Effector CD4-positive, alpha-beta T cell (primary cell): ENCODE measurements at regions not wholly inside any gene's neighbourhood (a gene's known extent, or its start where the extent isn't known, plus 50 kb on each side); places are given as distances from the start of the nearest gene placed in this dataset.

Experiments
- DNase-seq: peaks from one replicate; pipeline ENCODE4 v3.0.0-alpha.2; 2020

DNA sequence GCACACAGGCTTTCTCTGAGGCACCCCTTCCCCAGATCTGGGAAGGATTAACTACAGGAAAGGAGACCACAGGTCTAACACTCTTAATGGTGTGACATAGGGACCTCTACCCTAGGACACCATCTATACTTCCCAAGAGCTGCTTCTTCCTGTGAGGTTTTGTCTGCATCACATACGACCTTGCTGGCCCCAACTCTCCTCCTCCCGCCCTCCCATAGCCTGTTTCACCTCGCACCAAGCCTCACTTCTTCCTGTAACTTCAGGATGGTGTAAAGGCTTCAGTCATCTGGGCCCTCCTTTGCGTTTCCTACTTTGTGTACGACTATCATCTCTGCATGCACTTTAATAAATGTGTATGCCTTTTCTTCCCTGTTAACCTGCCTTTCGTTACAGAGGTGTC is 274.3 kb downstream of the KLF6 start:
- no peak for DNase-seq

DNA sequence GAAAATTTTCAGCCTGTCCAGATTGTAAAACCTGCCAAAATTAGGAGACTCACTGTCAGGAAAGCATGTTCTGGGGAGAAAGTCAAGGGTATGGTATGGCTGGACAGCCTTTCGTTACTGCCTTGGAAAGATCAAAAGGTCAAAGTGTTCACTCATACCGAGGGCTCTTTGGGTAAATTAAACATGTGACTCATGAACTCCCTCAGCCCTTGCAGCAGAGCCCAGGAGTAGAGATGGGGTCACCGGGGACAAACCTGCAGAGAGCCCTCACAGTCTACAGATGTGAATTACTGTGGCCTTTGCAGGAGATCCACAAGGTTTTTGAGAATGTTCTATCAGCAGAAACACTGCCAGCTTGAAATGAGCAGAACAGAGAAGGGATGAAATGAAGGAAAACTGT is 275.7 kb downstream of the KLF6 start:
- DNase-seq = no peak

DNA sequence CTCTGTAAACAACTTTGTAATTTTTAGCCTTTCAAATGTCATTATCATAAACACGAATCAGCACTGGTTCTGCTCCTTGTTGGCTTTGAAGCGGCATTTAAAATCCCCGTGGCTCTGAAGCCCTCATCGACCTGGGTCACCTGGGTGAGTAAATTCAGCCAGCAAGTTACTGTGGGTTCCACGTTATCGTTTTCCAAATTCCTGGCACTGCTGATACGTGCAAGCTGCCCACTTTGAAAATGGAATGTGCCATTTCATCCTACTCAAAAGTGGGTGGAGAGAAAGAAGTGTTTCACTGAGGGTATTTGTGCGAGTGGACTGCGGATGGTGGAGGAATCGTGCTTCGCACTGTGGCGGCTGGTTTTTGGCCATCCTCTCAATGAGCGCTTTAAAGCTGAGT is 281.7 kb downstream of the KLF6 start:
- no peak for DNase-seq

DNA sequence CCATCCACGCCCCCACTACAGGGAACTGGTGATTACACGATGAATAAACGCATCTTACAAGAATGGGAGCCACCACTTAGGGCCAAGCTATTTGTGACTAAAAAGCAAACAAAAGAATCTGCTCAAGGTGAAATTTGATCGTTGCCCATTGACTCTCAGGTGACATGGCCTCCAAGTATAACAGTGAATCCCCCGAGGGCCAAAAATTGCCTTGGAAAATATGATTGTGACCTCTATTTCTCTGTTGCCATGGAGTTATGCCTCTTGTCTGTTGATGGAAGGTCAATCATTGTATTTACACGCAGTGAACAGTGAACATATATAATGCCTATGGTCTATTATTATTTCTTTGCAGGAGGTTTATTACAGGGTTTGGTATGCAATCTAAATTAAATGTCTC is 282.3 kb downstream of the KLF6 start:
- DNase-seq = no peak

DNA sequence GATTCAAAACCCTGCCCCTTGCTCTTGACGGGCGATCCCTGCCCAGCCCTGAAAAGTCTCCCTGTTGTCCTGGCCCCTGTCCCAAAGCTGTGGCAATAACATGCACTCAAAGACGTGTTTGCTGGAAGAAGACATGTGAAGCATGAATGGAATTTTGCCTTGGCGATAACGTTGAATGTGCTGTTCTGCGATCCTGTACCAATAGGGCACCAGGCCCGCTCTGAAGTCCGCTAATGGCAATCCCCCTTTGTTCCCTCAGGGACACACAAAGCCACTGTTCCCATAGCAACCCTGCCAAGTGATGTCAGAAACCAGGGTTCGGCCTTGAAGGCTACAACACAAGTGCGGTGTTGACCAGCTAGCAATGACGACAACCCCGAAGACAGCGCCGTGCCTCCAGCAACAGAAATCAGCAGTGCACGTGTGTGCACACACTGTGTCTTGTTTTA is 284.6 kb downstream of the KLF6 start:
- no peak for DNase-seq

DNA sequence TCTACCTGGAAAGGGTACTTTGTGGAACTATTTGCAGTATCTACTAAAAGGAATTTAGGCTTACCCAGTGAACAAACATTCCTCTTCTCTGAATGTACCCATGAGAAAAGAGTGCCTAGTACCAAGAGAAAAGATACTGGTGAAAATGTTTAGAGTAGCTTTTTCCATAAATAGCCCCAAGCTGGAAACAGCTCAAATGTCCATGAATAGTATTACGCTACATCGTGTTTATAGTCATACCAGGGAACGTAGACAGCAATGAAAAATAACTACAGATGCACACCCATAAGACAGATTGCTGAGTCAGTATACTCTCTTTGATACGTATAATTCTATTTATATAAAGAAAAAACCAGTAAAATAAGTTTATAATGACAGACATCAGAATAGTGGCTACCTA is 285.9 kb downstream of the KLF6 start:
- no peak for DNase-seq

DNA sequence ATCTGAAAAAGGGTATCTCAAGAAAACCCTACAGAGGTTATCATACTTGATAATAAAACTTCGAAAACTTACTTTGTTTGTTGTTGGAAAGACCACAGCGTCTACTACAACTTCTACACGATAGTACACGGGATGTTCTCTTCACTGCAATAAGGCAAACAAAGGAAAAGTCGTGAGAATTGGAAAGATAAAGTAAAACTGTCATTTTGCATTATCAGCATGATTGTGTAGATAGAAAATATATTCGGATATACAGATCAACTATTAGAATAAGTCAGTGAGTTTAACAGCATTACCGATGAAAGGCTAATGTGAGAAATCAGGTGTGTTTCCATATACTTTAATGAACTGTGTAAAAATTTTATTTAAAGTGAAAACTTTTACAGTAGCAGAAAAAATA is 287.4 kb downstream of the KLF6 start:
- DNase-seq = no peak

DNA sequence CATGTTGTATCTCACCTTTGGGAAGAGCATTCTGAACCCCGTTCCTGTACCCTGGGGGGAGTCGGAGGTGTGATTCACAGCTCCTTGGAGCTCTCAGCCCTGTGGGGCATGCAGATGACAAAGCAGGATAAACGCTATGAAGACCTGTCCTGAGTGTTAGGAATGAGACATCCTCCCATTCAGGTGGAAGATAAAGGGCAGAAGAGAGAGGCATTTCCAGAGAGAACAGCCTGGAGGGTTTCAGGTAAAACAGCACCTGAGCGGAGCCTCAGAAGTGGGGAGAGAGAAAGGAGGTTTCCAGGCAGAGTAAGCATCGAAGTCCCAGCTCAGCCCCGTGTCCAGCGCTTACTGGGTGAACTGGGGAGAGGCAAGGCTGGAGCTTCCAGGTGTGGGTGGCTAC is 288.9 kb downstream of the KLF6 start:
- no peak for DNase-seq

DNA sequence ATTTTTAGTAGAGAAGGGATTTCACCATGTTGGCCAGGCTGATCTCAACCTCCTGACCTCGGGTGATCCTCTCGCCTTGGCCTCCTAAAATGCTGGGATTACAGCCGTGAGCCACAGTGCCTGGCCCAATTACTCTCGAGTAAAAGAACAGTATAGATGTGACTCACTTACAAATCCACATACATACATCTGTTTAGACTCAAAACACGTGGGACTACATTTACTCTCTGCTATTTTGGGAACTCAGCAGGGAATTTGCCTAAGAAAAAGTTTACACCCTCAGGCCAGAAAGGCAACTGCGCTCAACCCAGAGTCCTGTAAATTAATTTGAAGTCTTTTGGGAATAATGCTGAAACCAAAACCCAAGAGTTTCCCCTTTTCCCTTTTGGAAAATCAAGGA is 289.7 kb downstream of the KLF6 start:
- DNase-seq = no peak

DNA sequence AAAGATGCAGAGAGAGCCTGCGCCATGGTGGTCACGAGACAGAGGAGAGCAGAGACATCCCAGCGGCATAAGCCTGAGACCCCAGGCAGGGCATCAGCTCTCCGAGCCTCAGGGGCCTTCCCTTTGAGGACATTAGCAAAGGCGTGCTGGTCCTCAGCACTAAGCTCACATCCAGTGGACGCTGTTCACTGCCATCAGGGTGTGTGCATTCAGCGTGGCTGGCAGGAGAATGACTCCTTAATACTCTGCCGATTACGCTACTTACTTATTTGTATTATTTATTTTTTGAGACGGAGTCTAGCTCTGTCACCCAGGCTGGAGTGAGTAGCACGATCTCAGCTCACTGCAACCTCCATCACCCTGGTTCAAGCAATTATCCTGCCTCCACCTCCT is 290.2 kb downstream of the KLF6 start:
- no peak for DNase-seq

DNA sequence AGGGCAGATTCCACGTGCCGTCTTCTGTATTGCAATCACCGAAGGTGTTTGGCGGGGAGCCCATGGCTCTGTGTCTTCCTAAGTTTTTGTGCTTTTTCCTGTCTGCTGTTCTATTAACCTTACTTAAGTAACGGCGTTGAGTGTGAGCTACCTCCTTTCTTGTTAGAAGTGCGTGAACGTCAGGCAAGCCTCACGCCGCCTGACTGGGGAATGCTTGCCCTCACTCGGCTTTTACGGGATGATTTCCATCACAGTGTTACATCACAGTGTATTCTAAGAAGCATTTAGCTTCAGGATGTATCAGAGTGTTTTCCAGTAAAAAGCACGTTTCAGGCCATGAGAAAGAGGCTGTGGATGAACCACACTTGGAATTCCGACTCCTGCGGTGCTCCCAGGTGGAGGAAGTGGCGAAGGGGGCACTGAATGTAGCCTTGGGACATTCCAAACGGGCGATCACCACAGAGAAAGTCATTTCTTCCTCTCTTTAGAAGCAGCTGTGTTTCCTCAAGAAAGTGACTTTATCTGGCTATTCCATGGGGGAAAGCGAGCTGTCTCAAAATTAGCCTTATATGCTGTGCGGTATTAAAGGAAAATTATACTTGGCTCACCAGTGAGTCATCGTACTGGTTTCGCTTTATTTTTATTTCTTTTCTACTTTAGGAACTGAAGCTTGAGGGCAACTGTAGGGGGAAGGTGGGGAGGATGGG is 290.7 kb downstream of the KLF6 start:
- no peak for DNase-seq

DNA sequence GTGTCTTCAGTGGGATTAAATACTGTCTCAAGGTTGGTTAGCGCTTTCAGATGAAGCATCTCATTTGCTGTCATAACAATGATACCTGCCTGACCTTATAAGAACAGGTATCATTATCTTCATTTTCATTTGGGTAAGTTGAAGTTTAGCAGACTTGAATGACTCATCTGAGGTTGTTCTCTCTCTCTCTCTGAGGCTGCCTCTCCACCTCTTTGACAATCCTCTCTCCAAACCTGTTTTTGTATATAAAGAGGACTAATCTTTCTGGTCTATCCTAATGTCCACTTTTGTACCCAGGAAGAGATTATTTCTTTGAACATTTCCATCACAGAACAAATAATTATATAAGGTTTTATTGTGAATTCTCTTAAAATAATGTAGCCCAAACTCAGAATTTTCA is 291.4 kb downstream of the KLF6 start:
- no peak for DNase-seq

DNA sequence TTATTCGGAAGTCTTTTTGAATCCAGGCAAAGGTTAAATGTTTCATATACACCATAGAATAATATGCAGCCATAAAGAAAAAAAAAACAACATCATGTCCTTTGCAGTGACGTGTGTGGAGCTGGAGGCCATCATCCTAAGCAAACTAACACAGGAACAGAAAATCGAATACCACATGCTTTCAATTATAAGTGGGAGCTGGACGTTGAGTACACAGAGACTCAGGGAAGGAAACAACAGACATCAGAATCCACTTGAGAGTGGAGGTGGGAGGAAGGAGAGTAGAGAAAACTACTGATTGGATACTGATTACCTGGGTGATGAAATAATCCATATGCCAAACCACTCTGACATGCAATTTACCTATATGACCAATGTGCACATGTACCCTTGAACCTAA is 293.4 kb downstream of the KLF6 start:
- no peak for DNase-seq

DNA sequence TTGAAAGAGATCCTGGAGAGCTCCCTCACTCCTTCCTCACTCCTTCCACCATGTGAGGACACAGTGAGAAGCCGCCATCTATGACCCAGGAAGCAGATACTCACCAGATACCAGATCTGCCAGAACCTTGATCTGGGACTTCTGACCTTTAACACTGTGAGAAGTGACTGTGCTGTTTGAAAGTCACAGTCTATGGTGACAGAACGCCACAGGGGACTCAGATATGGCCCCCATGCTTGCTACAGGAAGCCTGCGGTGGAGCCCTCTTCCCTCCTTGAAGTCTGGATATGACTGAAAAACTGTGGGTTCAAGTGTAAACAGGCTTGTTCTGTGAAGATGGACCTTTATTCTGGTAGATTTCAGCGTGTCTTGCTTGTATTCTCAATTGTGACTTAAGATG is 297.8 kb downstream of the KLF6 start:
- no peak for DNase-seq

DNA sequence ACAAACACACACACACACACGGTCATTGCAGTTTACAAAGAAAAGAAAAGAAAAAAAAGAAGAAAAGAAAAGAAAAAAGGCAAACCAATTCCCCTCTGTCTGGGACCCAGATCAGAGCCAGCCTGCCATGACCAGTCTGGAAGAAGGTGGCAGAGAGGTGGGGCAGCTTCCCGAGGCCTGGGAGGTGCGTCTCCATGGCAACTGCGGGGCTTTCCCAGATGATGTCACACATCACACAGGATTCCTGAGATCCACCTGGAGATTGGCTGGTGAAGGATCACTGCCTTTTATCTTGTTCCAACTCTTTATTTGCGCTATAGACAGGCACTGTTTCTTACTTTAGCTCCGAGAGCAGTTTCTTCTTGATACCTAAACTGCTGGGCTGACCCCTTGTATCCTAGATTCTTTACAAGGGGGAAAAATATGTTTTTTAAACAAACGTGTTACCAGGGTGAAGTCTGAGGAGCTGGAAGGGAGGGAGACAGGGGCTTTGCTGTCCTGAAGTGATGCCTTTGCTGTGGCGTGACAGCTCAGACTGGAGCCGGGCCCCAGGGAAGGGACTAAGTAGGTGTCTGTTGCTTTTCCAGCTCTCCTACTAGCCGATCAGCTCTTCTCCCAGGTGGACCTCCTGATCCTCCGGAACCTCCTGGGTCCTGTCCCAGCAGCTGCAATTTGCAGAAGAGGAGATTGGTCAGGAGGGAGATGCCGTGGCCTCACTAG is 298.5 kb downstream of the KLF6 start:
- DNase-seq = no peak

DNA sequence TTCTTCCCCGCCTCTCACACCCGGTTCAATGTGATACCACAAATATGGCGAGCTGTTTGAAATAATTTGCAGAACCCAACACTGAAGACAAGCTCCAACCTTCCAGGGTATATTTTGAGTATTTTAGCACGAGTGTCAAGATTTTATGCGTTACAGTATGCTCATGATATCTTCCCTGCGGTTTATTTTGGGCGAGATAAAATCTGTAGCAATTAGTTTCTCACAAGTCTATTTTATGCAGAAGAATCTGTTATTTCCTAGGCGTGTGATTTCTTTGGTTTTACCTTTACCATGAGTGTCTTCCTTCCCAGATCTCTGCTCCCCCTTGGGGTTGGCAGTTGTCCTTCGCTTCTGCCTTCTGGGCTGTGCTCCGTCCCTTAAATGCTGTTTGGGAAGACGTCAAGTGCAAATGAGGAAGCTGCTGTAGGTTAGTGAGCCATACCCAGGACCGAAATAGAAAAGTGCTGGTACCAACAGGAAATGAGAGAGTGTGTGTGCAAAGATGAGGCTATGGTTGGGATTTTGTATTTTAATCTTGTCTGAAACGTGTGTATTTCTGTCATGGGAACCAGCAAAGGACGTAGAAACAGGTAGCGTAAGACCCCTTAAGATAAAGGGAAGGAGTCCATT is 299.8 kb downstream of the KLF6 start:
- DNase-seq = no peak

DNA sequence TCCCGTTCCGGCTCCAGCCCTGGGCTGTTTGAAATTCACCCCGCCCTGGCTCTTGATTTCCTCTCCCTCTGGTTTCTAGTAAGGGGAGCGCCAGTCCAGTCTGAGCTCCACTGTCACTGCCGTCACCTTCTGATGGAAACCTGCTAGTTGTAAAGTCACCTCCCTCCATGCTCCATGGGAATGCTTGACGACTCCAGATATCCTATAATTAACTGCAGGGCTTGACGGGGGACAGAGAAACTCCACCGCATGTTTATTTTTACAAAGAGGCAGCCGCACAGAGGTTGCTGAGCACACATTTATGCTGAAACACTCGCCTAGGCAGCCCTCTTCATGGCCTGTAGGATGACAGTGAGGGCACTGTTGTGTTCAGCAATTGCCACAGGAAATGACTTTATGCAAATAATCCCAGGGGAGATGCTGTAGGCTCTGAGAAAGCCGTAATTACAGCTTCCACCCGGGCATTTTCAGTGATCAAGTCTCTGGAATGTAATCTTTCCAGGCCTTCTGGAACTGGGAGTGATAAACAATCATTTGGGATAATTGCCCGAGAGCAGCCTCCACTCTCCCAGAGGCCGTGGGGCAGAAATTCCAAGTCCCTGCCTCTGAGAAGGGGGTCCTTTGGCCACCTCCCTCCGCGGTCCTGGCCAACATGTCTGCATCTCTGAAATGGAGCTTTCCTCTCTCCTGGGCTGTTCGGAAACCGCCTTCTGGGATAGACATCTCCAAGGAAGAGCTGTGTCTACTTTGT is 300.5 kb downstream of the KLF6 start:
- DNase-seq = no peak

DNA sequence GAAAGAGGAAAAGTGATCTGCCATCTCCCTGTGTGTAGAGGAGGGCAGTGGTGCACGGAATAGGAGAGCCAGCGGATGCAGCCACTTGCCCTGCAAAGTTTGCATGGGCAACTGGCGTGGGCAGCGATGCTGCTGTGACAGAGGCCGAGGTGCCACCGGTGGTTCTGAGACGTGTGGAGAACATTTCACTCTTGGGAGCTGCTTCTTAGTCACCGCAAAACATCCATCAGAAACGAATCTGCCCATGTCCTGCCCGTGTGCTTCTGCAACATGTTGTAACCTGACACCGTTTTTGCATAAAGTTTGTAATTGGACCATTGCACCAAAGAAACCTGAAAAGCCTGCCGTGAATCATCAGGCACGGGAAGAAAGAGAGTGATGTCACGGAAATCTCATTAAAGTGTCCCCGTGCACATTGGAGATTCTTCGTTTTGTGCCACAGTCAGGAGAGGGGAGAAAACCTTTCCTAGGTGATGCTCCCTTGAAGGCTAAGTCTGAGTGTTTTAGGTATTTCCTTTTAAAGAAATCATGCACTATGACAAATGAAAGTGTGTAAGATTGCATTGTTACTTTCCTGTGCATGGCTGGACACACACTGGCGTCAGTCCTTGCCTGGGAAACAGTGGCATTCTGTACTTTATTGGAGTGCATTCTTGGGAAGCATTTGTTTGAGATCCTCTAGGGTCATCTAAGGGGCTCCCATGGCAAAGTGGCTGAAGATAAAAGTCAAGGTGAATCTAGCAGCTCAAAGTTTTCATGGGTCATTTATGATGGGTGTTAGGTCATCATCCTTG is 302.6 kb downstream of the KLF6 start:
- DNase-seq = no peak

DNA sequence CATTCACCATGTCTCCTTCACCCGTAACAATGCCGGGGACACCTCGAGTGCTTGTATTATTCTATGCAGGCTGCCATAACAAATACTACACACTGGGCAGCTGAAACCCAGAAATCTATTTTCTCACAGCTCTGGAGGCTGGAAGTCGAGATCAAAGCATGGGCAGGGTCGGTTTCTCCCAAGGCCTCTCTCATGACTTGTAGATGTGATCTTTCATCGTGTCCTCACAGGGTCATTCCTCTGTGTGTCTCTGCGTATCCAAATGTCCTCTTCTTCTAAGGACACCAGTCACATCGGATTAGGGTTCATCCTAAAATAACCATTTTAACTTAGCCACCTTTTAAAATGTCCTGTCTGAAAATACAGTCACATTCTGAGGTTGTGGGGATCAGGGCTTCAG is 303.5 kb downstream of the KLF6 start:
- no peak for DNase-seq

DNA sequence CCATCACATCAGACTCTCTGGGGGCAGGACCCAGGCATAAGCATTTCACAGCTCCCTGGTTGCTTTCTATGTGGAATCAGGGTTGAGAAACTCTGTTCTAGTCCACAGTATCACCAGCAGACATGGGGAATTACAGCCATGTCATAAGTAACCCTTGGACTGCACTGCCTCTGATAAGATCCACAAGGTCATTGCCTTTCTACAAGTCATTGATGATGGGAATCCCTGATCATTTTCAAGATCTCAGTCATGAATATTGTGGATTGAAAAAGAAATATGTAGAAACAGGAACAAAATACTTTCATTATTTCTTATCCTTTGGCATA is 304.1 kb downstream of the KLF6 start:
- no peak for DNase-seq

DNA sequence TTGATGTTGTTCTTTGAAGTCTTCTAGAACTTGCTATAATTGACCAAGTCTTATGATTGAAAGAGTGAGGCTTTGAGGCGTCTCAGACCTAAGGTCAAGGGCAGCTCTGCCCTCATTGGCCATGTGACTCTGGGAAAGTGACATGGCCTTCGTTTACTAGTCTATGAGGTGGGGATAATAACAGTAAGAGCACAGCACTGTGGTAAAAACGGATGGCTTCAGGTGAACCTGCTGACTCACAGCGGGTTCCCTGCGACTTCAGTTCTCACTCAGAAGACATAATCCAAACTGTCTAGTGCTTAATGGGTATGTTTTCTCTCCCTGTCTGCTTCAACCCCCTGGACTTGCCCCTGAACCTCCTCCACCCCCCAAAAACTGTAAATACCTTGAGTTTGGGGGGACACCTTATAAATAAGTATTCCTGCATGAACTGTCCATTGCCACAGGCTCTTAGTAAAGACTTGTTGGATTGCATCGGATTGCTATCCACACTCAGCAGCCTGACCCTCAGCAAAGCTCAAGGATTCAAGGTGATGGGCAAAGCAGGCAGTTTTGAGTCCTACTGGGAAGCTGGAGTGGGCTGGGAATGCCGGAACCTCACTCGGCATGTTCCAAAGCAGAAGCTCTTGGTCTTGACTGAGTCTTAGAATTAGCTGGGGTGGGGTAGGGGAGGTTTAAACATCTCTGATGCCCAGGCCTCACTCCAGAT is 304.6 kb downstream of the KLF6 start:
- no peak for DNase-seq

DNA sequence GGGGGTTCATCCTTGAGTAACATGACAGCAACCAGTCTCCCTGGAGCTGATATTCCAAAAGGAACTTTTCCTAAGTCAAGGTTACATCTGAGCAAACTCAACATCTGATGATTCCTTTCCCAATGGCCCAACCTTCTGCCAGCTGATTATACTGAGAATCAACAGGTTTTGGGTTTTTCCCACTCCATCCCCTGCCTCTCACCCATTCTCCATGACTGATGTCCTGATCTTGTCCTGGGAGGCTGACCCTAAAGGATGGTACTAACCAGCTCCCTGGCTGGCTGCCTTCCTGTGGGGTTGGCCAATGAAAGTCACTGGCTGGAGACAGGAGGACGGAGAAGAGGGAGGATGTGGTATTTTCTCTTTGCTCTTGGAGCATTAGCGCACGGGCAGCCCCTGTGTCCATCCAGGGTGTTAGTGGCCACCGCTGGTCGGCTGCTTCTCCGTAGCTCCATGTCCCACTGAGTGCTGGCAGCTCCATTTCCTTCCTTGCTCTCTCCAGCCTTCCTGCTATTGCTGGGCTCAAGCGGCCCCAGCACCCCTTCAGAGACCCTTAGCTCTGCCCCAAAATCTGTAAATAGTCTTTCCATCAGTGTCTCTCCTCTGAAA is 306.2 kb upstream of the PITRM1 start:
- DNase-seq = no peak
